ENCODE measurements at regions not wholly inside any gene's neighbourhood (a gene's known extent, or its start where the extent isn't known, plus 50 kb on each side); places are given as distances from the start of the nearest gene placed in this dataset.

GRCh38 chr3:194983121-194983520 lies 287.8 kb downstream of the XXYLT1 start:
- TF ChIP-seq POLR2AphosphoS5 (IDR thresholded peaks at IDR 0.05; ENCODE audit: borderline replicate concordance, low read depth, low read length) (no peak), EZH2 (IDR thresholded peaks at IDR 0.05) (no peak)

Data from SK-N-MC (cell line).